ENCODE measurements at regions not wholly inside any gene's neighbourhood (a gene's known extent, or its start where the extent isn't known, plus 50 kb on each side); places are given as distances from the start of the nearest gene placed in this dataset.
"Not testable (repeated sequence)": the region's sequence is repeated elsewhere in the genome, so short reads cannot be mapped to it uniquely, and the experiment has no call there.

DNA sequence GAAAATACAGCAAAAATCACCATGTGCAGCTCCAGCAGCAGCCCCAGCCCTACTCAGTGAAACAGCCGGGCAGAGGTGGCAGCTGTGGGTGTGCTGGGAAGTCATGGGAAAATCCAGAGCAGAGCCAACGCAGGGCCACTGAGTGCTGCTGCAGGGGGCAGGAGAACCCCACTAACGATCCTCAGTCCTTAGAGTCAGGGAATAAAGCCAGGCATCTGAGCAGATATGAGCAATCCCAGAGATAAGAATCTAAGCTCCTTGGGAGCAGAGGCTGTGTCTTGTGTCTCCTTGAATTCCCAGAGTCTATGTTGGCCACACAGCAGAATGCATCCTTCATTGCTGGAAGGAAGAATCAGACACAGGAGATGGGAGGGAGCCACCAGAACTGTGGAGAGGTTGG lies 493.1 kb upstream of the MAP3K7 start:
- Mint-ChIP-seq H3K4me1 (no peaks in the 10 kb centered on the region), H3K27ac (no peak overlapping the region), H3K9me3 (no peaks in the 10 kb centered on the region), H3K27me3 (no peaks in the 10 kb centered on the region), H3K36me3 (no peaks in the 10 kb centered on the region), H3K4me3 (no peak overlapping the region)
- no peak for DNase-seq
- no peak for ATAC-seq (ENCODE audit: low read depth in 2 of 2)

DNA sequence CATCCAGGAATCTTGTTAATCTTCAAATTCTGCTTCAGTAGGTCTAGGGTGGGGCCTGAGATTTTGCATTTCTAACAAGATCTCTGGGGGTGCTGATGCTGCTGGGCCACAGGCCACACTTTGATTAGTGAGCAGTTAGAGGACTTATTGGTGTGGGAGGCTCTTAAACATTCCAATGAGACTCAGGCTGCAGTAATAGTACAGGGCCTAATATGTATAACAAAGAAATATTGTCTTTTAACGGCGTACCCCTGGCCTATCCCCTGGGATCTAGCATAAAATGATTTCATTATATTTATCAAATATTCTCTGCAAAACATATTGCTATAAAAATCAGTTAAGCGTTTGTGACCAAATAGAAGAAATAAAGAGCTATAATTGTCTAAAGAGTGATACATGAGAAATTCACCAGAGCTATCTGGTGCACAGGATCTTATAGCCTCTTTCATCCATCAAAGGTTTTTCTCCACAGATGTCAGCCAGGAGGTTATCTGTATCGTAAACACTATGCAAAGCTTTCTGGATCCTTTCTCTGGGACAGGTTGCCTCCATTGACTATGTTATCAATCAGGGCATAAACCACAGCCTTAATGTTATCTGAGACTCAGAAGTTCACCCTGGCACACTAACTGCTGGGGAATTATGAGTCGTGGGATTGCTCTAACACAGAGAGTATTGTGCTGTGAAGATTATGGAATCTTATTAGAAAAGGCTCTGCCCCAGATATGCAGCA lies 488.5 kb upstream of the MAP3K7 start:
- ATAC-seq (ENCODE audit: low read depth in 2 of 2): no peak

DNA sequence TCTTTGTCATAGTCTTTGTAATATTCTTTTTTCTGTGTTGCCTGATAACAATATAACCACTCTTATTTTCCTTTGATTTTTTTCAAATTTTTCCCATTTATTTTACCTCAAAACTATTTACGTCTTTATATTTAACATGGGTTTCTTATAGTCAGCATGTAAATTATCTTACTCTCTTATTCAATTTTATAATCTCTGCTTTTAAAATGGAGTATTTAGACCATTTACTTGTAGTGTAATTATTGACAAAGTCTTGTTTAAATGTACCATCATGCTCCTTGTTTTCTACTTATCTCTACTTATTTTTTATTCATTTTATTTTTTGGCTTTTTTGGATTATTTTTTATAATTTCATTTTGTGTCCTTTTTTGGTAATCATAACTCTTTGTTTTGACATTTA lies 476.5 kb upstream of the MAP3K7 start:
- Mint-ChIP-seq H3K36me3 (no peaks in the 10 kb centered on the region), H3K4me1 (no peaks in the 10 kb centered on the region), H3K27me3 (peaks cover 0 to 7% (median 0%) of the 10 kb centered on the region in 3 donors), H3K4me3 (no peak overlapping the region), H3K9me3 (peaks cover 2 to 15% (median 11%) of the 10 kb centered on the region in 7 donors), H3K27ac (no peak overlapping the region)
- ATAC-seq (ENCODE audit: low read depth in 2 of 2) (no peak), DNase-seq (no peak)

More for the DNA sequence above, 488.5 kb upstream of the MAP3K7 start:
- no peak for DNase-seq
- no peak overlapping the region for H3K27ac Mint-ChIP-seq
- no peaks in the 10 kb centered on the region for H3K36me3 Mint-ChIP-seq
- H3K9me3 Mint-ChIP-seq: no peaks in the 10 kb centered on the region
- no peaks in the 10 kb centered on the region for H3K27me3 Mint-ChIP-seq
- H3K4me1 Mint-ChIP-seq: no peaks in the 10 kb centered on the region
- no peak overlapping the region for H3K4me3 Mint-ChIP-seq

DNA sequence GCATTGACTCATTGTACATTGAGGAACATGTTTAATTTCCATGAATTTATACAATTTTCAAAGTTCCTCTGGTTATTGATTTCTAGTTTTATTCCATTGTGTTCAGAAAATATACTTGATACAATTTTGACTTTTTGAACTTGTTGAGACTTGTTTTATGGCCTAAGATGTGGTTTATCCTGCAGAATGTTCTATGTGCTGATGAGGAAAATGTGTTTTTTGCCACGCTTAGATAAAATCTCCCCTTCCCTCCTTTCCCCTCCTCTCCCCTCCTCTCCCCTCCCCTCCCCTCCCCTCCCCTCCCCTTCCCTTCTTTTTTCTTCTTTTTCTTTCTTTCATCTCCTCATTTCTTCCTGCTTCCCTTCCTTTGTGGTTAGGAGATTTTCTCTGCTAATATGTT lies 470.8 kb upstream of the MAP3K7 start:
- Mint-ChIP-seq H3K9me3 (peaks cover 4 to 28% (median 14%) of the 10 kb centered on the region in 7 donors), H3K27me3 (no peaks in the 10 kb centered on the region), H3K27ac (no peak overlapping the region), H3K4me1 (no peaks in the 10 kb centered on the region), H3K36me3 (no peaks in the 10 kb centered on the region), H3K4me3 (no peak overlapping the region)
- no peak for DNase-seq
- ATAC-seq (ENCODE audit: low read depth in 2 of 2): no peak

DNA sequence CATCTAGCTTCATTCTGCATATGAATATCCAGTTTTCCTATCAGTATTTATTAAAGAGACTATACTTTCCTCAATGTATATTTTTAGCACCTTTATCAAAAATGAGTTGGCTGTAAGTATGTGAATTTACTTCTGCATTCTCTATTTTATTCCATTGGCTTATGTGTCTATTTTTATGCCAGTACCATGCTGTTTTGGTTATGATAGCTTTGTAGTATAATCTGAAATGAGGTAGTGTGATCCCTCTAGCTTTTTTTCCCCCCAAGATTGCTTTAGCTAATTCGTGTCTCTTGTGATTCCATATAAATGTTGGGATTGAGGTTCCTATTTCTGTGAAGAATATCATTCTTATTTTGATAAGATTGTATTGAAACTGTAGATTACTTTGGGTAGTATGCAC lies 469.1 kb upstream of the MAP3K7 start:
- Mint-ChIP-seq H3K27me3 (no peaks in the 10 kb centered on the region), H3K4me3 (no peak overlapping the region), H3K4me1 (no peaks in the 10 kb centered on the region), H3K27ac (no peak overlapping the region), H3K9me3 (peaks cover 4 to 23% (median 11%) of the 10 kb centered on the region in 7 donors), H3K36me3 (no peaks in the 10 kb centered on the region)
- ATAC-seq (ENCODE audit: low read depth in 2 of 2): no peak
- DNase-seq: no peak

DNA sequence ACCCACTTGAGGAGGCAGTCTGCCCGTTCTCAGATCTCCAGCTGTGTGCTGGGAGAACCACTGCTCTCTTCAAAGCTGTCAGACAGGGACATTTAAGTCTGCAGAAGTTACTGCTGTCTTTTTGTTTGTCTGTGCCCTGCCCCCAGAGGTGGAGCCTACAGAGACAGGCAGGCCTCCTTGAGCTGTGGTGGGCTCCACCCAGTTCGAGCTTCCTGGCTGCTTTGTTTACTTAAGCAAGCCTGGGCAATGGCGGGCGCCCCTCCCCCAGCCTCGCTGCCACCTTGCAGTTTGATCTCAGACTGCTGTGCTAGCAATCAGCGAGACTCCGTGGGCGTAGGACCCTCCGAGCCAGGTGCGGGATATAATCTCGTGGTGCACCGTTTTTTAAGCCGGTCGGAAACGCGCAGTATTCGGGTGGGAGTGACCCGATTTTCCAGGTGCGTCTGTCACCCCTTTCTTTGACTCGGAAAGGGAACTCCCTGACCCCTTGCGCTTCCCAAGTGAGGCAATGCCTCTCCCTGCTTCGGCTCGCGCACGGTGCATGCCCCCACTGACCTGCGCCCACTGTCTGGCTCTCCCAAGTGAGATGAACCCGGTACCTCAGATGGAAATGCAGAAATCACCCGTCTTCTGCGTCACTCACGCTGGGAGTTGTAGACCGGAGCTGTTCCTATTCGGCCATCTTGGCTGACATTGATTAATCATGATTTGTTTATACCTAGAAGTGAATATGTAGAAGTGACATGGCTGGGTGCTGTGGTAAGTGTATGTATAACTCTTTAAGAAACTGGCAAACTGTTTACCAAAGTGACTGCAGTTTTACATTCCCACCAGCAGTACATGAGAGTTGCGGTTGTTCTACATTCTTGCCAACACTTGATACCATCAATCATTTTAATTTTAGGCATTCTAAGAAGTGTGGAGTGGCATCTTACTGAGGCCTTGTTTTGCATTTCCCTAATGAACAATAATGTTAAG lies 465.9 kb upstream of the MAP3K7 start:
- not testable (repeated sequence) for H3K4me3 Mint-ChIP-seq; ATAC-seq (ENCODE audit: low read depth in 2 of 2); H3K4me1 Mint-ChIP-seq

DNA sequence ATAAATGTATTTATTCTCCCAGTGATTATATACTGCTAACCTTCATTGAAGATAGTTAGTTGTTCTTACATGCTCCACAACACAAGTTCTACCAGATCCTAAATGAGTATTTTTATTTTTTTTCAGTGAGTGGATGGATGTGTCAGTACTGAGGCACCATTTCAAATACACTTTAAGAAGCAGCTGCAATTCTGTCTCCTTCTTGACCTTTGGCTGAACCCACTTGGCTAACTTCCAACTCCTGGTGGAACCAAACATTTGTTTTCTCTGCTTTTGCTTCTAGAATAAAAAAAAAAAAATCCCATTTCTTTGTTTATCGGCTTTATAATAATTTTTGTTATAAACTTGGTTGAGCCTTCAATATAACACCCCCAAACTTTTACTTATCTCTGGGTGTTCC lies 458.3 kb upstream of the MAP3K7 start:
- ATAC-seq (ENCODE audit: low read depth in 2 of 2) (no peak), DNase-seq (no peak)
- no peak overlapping the region for H3K27ac Mint-ChIP-seq
- no peaks in the 10 kb centered on the region for H3K36me3 Mint-ChIP-seq
- H3K4me3 Mint-ChIP-seq: no peak overlapping the region
- H3K27me3 Mint-ChIP-seq: peaks cover 0 to 5% (median 0%) of the 10 kb centered on the region in 3 donors
- H3K4me1 Mint-ChIP-seq: no peaks in the 10 kb centered on the region
- peaks cover 1 to 10% (median 3%) of the 10 kb centered on the region in 7 donors for H3K9me3 Mint-ChIP-seq

More for the DNA sequence above, 465.9 kb upstream of the MAP3K7 start:
- not testable (repeated sequence) for DNase-seq, H3K27ac Mint-ChIP-seq, H3K36me3 Mint-ChIP-seq, H3K27me3 Mint-ChIP-seq
- H3K9me3 Mint-ChIP-seq: peaks cover 1 to 22% (median 9%) of the 10 kb centered on the region in 7 donors

DNA sequence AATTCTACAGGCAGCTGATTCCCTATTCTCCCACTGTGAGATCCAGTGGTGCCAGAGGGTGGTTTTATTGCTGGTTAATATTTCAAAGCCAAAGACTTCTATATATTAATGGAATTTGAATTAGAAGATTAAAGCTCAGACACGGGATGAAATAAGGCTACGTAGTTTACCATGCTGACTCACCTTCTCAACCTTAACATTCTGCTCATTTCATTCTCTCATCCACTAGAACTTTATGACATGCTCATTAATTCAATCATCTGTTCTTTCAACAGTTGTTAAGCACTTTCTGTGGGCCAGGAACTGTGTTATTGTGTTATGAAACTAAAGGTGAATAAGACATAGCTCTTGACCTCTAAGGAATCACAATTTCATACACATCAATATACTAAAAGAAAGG lies 456.9 kb upstream of the MAP3K7 start:
- peaks cover 0 to 5% (median 0%) of the 10 kb centered on the region in 3 donors for H3K27me3 Mint-ChIP-seq
- H3K4me1 Mint-ChIP-seq: no peaks in the 10 kb centered on the region
- no peak for ATAC-seq (ENCODE audit: low read depth in 2 of 2)

DNA sequence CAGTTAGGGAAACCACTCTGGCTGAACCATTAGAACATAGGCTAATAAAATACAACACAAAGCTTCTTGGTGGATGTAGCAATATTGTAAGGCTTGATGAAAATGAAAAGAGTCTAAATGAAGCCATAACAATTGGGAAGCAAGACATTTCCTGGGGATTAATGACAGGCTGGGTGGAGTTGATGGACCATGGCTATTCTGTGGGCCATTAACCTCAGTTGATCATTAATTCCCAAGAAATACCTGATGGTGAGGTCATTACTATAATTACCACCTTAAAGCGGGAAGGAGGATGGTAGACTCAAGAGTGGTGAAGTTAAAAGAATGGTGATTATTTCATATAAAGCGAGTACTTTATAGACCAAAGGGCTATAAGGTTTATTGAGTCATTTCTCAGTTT lies 455.8 kb upstream of the MAP3K7 start:
- DNase-seq: no peak
- Mint-ChIP-seq H3K4me3 (no peak overlapping the region), H3K27ac (no peak overlapping the region), H3K36me3 (no peaks in the 10 kb centered on the region), H3K4me1 (no peaks in the 10 kb centered on the region), H3K27me3 (peaks cover 0 to 5% (median 0%) of the 10 kb centered on the region in 3 donors), H3K9me3 (peaks cover 0 to 10% (median 3%) of the 10 kb centered on the region in 7 donors)
- no peak for ATAC-seq (ENCODE audit: low read depth in 2 of 2)

More for the DNA sequence above, 456.9 kb upstream of the MAP3K7 start:
- no peaks in the 10 kb centered on the region for H3K36me3 Mint-ChIP-seq
- no peak overlapping the region for H3K27ac Mint-ChIP-seq
- H3K9me3 Mint-ChIP-seq: peaks cover 0 to 10% (median 3%) of the 10 kb centered on the region in 7 donors
- no peak overlapping the region for H3K4me3 Mint-ChIP-seq
- no peak for DNase-seq

DNA sequence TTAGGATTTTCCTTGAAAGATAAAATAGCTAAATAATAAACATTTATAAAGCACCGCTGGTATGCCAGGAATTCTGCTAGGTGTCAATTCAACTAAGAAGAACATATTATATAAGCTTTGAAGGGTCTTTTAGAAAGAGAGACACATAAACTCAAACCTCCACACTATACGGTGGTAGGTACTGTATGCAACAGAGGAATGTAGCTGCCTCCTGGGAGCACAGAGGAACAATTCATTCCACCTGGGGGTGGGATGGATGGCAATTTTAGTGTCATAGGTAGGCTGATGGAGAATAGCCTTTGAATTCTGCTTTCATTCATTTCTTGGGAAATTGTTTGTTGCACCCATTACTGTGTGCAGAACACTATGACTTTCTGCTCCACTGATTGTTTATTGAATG lies 447.1 kb upstream of the MAP3K7 start:
- Mint-ChIP-seq H3K4me1 (no peaks in the 10 kb centered on the region), H3K4me3 (no peak overlapping the region), H3K27me3 (peaks cover 0 to 8% (median 0%) of the 10 kb centered on the region in 3 donors), H3K9me3 (no peaks in the 10 kb centered on the region), H3K36me3 (no peaks in the 10 kb centered on the region), H3K27ac (no peak overlapping the region)
- no peak for ATAC-seq (ENCODE audit: low read depth in 2 of 2)
- no peak for DNase-seq

DNA sequence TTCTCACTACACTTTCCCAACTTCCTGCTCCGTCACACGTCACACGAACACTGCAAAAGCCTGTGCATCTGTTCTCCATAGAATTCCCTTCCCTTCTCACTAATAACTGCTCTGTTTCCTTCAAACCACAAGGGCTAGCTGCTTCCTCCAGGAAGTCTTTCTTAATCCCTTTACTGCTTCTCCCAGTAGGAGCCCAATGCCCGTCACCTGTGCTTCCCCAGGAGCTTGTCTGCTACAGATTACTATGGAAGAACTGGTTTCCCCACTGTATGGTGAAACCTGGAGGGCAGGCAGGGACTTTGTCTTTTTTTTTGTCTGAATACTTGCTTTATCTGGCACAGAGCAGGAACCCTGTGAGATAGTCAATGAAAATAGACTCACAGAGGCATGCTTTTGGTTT lies 444.7 kb upstream of the MAP3K7 start:
- peaks cover 7 to 14% (median 10%) of the 10 kb centered on the region in 3 donors for H3K27me3 Mint-ChIP-seq
- H3K4me3 Mint-ChIP-seq: no peak overlapping the region
- ATAC-seq (ENCODE audit: low read depth in 2 of 2): no peak
- DNase-seq: no peak
- no peaks in the 10 kb centered on the region for H3K9me3 Mint-ChIP-seq
- H3K4me1 Mint-ChIP-seq: no peaks in the 10 kb centered on the region
- no peak overlapping the region for H3K27ac Mint-ChIP-seq
- H3K36me3 Mint-ChIP-seq: no peaks in the 10 kb centered on the region

DNA sequence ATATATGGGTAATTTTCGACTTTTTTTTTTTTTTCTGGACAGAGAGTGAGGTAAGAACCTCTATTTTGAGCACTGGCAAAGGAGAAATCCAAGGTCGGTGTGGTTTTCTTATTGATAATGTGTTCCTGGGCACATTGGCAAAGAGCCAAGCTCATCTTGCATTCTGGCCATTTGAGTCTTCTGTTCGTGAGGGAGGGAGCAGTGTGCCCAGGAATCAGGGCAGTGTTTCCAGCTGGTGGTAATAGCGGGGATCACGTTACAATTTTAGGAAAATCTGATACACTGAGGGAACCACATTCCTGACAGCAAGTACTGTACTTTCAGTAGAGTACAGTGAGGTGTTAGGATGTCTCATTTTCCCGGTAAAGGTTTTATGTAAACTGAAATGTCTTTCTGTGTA lies 442.3 kb upstream of the MAP3K7 start:
- H3K9me3 Mint-ChIP-seq: no peaks in the 10 kb centered on the region
- peaks cover 7 to 15% (median 10%) of the 10 kb centered on the region in 3 donors for H3K27me3 Mint-ChIP-seq
- DNase-seq (no peak), ATAC-seq (ENCODE audit: low read depth in 2 of 2) (no peak)
- H3K4me1 Mint-ChIP-seq: no peaks in the 10 kb centered on the region
- no peaks in the 10 kb centered on the region for H3K36me3 Mint-ChIP-seq
- no peak overlapping the region for H3K4me3 Mint-ChIP-seq
- no peak overlapping the region for H3K27ac Mint-ChIP-seq

DNA sequence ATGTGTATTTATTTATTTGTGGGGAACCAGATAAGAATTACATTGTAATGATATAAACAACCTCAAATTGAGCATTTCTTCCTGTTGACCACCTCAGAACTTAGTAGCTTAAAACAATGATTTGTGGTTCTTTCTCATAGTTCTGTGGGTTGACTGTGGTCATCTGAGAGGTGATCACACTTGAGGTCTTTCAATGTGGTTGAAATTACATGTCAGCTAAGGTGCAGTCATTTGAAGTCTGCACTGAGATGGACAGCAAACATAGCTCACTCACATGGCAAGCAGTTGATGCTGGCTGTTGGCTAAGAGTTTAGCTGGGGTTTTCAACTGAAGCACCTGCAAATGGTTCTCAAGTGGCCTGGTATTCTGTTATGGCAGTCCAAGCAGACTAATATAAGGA lies 436.7 kb upstream of the MAP3K7 start:
- DNase-seq (no peak), ATAC-seq (ENCODE audit: low read depth in 2 of 2) (no peak)
- H3K27me3 Mint-ChIP-seq: peaks cover 7 to 20% (median 7%) of the 10 kb centered on the region in 3 donors
- no peak overlapping the region for H3K4me3 Mint-ChIP-seq
- H3K27ac Mint-ChIP-seq: no peak overlapping the region
- no peaks in the 10 kb centered on the region for H3K4me1 Mint-ChIP-seq
- no peaks in the 10 kb centered on the region for H3K9me3 Mint-ChIP-seq
- no peaks in the 10 kb centered on the region for H3K36me3 Mint-ChIP-seq

DNA sequence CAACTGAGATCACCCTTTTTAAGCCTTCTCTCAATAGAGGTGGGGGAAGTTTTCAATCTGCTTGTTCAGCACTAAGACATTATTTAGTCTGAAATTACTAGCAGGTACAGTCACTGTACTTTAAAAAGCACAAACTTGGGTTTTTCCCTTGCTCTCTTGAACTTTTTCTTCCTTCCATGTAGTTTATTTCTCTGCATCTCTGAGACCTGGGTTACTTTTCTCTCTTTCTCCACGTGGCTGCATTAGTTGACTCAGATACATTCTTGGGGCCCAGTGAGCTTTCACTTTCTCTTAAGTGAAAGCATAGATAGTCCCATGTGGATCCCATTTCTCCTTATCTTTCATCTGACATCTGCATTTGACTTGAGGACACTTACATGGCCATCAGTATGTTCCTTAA lies 433.9 kb upstream of the MAP3K7 start:
- DNase-seq (no peak), ATAC-seq (ENCODE audit: low read depth in 2 of 2) (no peak)
- Mint-ChIP-seq H3K9me3 (no peaks in the 10 kb centered on the region), H3K27ac (no peak overlapping the region), H3K4me3 (no peak overlapping the region), H3K4me1 (no peaks in the 10 kb centered on the region), H3K36me3 (no peaks in the 10 kb centered on the region), H3K27me3 (peaks cover 0 to 10% (median 0%) of the 10 kb centered on the region in 3 donors)
